ENCODE measurements at regions not wholly inside any gene's neighbourhood (a gene's known extent, or its start where the extent isn't known, plus 50 kb on each side); places are given as distances from the start of the nearest gene placed in this dataset.
A peak's percentile ranks its signal among the peaks of the same experiment; 100 is the strongest.
"Not testable (repeated sequence)": the region's sequence is repeated elsewhere in the genome, so short reads cannot be mapped to it uniquely, and the experiment has no call there.

DNA sequence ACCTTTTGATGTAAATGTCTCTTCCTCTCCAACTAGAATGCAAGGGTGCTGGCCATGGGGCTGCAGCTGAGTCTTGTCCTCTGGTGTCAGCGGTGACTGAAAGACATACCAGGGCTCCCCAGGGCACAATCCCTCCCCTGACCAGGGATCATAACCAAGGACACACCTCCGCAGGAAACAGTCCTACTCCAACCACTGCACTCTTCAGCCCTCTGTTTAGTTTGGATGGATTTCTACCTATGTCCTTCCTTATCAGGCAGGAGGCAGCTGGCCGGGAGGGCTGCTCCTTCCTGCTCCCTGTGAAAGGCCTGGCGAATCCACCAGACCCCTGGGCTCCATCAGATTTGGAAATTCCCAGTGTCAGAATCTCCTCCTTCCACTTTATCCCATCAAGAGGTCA lies 185.2 kb upstream of the ID2 start:
- Histone ChIP-seq H3K4me3 (ENCODE audit: low read depth in 1 of 2, low read length in 2 of 2) (no peak overlapping the region), H3K4me1 (ENCODE audit: control insufficient read depth in 1 of 2, insufficient read depth in 2 of 2, low read length in 2 of 2) (peaks cover 0 to 4% of the 10 kb centered on the region in 2 donors), H3K27me3 (ENCODE audit: low read depth, low read length) (no peaks in the 10 kb centered on the region), H3K27ac (ENCODE audit: low read length) (no peak overlapping the region), H3K9me3 (ENCODE audit: control insufficient read depth in 1 of 2, low read length in 2 of 2) (no peaks in the 10 kb centered on the region), H3K36me3 (ENCODE audit: control insufficient read depth in 1 of 2, insufficient read depth in 2 of 2, low read length in 2 of 2) (no peaks in the 10 kb centered on the region)

DNA sequence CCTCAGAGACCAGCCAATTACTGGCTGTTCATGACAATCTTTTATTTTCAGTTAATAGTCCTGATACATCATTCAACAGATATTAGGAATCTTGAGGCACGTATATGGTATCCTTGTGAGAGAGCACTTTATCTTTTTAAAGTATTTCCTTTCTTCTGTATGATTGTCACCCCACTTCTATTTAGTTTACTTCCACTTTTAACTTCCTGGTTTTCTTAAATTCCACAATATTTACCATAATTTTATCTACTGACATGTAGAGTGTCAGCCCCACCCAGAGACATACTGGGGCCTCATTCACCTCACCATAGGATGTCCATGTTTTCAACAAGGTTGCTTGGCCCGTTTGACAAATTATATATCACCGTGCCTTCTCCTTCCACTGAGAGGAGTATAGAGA lies 182.9 kb upstream of the ID2 start:
- Histone ChIP-seq H3K4me1 (ENCODE audit: control insufficient read depth in 1 of 2, insufficient read depth in 2 of 2, low read length in 2 of 2) (peaks cover 0 to 4% of the 10 kb centered on the region in 2 donors), H3K27ac (ENCODE audit: low read length) (no peak overlapping the region), H3K36me3 (ENCODE audit: control insufficient read depth in 1 of 2, insufficient read depth in 2 of 2, low read length in 2 of 2) (no peaks in the 10 kb centered on the region), H3K4me3 (ENCODE audit: low read depth in 1 of 2, low read length in 2 of 2) (no peak overlapping the region), H3K27me3 (ENCODE audit: low read depth, low read length) (no peaks in the 10 kb centered on the region), H3K9me3 (ENCODE audit: control insufficient read depth in 1 of 2, low read length in 2 of 2) (no peaks in the 10 kb centered on the region)

DNA sequence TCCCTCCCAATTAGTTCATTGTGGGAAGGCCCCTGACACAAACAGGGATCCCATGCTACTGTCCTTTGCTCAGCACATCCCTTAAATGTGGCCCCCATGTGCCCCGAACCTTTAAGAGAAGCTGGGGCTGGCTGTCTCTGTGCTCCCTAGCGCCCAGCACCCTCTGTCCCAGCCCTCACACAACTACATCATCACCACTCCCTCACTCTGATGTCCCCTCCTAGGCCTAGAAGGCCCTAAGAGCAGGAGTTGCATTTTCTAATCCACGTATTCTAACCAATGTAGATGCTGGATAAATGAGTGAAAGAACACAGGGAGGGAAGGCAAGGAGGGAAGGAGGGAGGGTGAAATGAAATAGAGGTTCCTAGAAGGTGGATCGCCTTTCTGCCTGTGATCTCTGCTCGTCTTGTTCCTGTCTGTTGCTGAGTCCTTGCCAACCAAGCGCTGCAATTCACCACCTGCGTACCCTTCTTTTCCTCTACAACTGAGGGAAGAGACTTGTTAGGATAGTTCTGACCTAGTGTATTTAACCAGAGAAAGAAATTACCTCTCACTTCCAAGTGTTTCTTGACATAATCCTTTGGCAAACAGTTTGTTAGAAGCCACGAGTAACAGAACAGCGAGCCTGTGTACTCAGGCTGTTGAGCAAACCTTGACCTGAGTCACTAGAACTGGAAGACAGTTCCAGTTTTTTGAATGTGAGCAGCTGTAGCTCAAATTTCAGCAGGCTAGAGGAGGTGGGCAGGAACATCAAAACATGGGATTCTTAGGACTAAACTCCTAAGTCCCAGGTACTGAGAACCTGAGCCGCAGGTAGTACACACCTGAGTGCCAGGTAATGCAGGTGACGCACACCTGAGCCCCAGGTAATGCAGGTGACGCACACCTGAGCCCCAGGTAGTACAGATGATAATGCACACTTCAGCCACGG lies 181.5 kb upstream of the ID2 start:
- H3K4me3 ChIP-seq (ENCODE audit: low read depth in 1 of 2, low read length in 2 of 2), result no peak overlapping the region
- H3K27me3 ChIP-seq (ENCODE audit: low read depth, low read length), result no peaks in the 10 kb centered on the region
- no peaks in the 10 kb centered on the region for H3K36me3 ChIP-seq (ENCODE audit: control insufficient read depth in 1 of 2, insufficient read depth in 2 of 2, low read length in 2 of 2)
- peaks cover 0 to 4% of the 10 kb centered on the region in 2 donors for H3K4me1 ChIP-seq (ENCODE audit: control insufficient read depth in 1 of 2, insufficient read depth in 2 of 2, low read length in 2 of 2)
- H3K27ac ChIP-seq (ENCODE audit: low read length), result peak overlapping the region; percentile 19
- H3K9me3 ChIP-seq (ENCODE audit: control insufficient read depth in 1 of 2, low read length in 2 of 2), result no peaks in the 10 kb centered on the region

DNA sequence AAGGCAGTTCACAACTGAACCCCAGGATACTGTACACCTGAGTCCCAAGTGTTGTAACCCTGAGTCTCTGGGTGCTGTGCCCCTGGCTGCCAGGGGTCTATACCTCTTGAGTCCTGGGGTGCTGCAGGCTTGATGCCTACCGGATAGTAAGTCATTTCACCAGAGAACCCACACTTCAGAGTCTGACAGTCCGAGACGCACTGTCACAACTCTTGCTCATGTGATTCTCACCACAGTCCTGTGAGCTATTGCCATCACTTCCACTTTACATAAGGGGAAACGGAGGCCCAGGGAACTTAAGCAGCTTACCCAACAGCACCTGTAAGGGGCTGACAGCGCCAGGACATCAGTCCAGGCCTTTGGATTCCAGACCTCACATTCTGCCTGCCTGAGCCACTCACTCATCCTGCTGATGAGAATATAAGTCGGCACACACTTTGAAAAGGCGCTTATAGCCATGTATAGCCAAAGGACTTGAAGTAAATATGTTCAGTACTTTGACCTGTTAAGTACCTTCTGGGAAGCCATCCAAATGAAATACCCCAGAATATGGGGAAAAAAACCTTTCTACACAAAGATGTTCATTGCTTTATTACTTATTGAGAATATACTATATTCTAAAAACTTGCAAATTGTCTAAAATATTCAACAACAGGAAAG lies 180.7 kb upstream of the ID2 start:
- Histone ChIP-seq H3K4me3 (ENCODE audit: low read depth in 1 of 2, low read length in 2 of 2) (no peak overlapping the region), H3K9me3 (ENCODE audit: control insufficient read depth in 1 of 2, low read length in 2 of 2) (no peaks in the 10 kb centered on the region), H3K27me3 (ENCODE audit: low read depth, low read length) (no peaks in the 10 kb centered on the region), H3K27ac (ENCODE audit: low read length) (no peak overlapping the region), H3K4me1 (ENCODE audit: control insufficient read depth in 1 of 2, insufficient read depth in 2 of 2, low read length in 2 of 2) (no peaks in the 10 kb centered on the region), H3K36me3 (ENCODE audit: control insufficient read depth in 1 of 2, insufficient read depth in 2 of 2, low read length in 2 of 2) (no peaks in the 10 kb centered on the region)

DNA sequence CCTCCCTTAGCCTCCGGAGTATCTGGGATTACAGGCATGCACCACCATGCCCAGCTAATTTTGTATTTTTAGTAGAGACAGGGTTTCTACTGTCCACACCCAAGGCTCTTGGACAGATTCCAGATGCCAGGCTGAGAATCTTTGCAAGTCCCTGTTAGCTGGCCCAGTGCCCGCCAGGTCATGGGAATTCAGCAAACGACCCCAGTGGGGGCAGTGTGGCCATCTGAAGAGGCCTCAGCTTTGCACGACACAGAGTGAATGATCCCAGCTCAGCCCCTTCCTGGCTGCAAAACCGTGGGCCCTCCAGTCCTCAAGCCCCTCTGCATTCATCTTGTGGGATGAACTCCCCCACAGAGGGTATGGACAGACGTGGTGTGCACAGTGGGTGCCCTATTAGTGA lies 179.5 kb upstream of the ID2 start:
- no peaks in the 10 kb centered on the region for H3K27me3 ChIP-seq (ENCODE audit: low read depth, low read length)
- no peaks in the 10 kb centered on the region for H3K4me1 ChIP-seq (ENCODE audit: control insufficient read depth in 1 of 2, insufficient read depth in 2 of 2, low read length in 2 of 2)
- no peak overlapping the region for H3K27ac ChIP-seq (ENCODE audit: low read length)
- no peak overlapping the region for H3K4me3 ChIP-seq (ENCODE audit: low read depth in 1 of 2, low read length in 2 of 2)
- no peaks in the 10 kb centered on the region for H3K9me3 ChIP-seq (ENCODE audit: control insufficient read depth in 1 of 2, low read length in 2 of 2)
- H3K36me3 ChIP-seq (ENCODE audit: control insufficient read depth in 1 of 2, insufficient read depth in 2 of 2, low read length in 2 of 2), result no peaks in the 10 kb centered on the region

DNA sequence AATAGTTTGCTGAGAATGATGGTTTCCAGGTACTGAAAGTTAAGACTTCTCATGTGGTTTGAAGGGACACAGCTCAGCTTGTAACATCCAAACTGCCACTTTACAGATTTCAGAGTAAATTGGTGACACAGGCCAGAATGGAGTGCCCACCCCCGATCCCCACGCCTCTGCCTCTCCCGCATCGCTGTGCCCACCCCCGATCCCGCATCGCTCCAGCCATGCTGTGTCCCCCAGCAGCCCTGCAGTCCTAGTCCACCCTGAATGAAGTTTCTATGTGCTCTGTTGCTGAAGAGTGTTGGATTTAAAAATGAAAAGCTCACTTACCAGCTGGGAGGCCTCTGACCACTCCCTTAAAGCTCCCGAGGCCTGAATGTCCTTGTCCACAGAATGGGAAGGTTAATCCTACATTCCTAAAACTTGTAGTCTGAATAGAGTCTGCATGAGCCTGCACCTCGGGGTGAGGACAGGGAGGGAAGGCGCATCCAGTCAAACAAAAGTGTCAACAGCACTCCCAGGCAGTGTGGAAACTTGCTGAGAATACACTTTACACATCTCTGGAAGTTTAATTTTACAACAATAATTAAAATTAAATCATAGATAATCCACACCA lies 176.4 kb upstream of the ID2 start:
- Histone ChIP-seq H3K36me3 (ENCODE audit: control insufficient read depth in 1 of 2, insufficient read depth in 2 of 2, low read length in 2 of 2) (no peaks in the 10 kb centered on the region), H3K9me3 (ENCODE audit: control insufficient read depth in 1 of 2, low read length in 2 of 2) (no peaks in the 10 kb centered on the region), H3K27me3 (ENCODE audit: low read depth, low read length) (no peaks in the 10 kb centered on the region), H3K4me3 (ENCODE audit: low read depth in 1 of 2, low read length in 2 of 2) (no peak overlapping the region), H3K27ac (ENCODE audit: low read length) (no peak overlapping the region), H3K4me1 (ENCODE audit: control insufficient read depth in 1 of 2, insufficient read depth in 2 of 2, low read length in 2 of 2) (no peaks in the 10 kb centered on the region)

DNA sequence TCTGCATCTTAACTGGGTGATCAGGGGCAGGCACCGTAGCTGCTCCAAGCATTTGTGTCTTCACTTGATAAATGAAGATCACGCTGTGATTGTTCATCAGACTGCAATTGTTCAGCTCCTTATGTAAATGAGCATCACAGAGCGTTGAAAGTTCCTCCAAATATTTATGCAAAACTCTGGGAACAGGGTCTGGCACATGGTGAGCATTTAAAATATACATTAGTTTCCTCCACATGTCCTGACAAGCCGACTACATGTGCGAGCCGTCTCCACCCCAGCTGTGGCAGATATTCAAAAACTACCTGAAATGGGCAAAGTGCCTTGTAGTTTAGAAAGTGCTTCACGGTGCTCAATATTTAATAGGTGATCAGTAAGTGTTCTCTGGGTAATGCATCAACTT lies 175.1 kb upstream of the ID2 start:
- H3K36me3 ChIP-seq (ENCODE audit: control insufficient read depth in 1 of 2, insufficient read depth in 2 of 2, low read length in 2 of 2), result no peaks in the 10 kb centered on the region
- no peak overlapping the region for H3K4me3 ChIP-seq (ENCODE audit: low read depth in 1 of 2, low read length in 2 of 2)
- H3K9me3 ChIP-seq (ENCODE audit: control insufficient read depth in 1 of 2, low read length in 2 of 2), result no peaks in the 10 kb centered on the region
- no peak overlapping the region for H3K27ac ChIP-seq (ENCODE audit: low read length)
- H3K4me1 ChIP-seq (ENCODE audit: control insufficient read depth in 1 of 2, insufficient read depth in 2 of 2, low read length in 2 of 2), result no peaks in the 10 kb centered on the region
- H3K27me3 ChIP-seq (ENCODE audit: low read depth, low read length), result no peaks in the 10 kb centered on the region

DNA sequence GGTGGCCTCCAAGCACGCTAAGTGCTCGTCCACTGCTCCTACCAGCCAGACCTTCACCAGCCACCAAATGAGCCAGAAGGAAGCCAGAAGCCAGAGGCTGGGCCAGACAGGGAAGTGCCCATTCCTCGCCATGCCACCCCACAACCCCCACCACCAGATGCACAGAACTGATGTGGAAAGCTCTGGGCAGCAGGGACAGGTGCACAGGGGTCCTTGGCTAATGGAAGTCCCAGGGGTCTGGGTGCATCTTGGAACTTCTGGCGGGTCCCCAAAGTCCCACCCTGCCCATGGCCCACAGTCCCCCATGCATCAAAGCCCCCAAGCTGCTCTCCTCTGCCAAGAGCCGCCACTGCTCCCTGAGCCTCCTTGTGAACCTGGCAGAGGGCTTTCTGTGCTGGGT lies 173.1 kb upstream of the ID2 start:
- no peak overlapping the region for H3K4me3 ChIP-seq (ENCODE audit: low read depth in 1 of 2, low read length in 2 of 2)
- H3K27me3 ChIP-seq (ENCODE audit: low read depth, low read length), result no peaks in the 10 kb centered on the region
- H3K36me3 ChIP-seq (ENCODE audit: control insufficient read depth in 1 of 2, insufficient read depth in 2 of 2, low read length in 2 of 2), result no peaks in the 10 kb centered on the region
- no peaks in the 10 kb centered on the region for H3K9me3 ChIP-seq (ENCODE audit: control insufficient read depth in 1 of 2, low read length in 2 of 2)
- no peak overlapping the region for H3K27ac ChIP-seq (ENCODE audit: low read length)
- no peaks in the 10 kb centered on the region for H3K4me1 ChIP-seq (ENCODE audit: control insufficient read depth in 1 of 2, insufficient read depth in 2 of 2, low read length in 2 of 2)

DNA sequence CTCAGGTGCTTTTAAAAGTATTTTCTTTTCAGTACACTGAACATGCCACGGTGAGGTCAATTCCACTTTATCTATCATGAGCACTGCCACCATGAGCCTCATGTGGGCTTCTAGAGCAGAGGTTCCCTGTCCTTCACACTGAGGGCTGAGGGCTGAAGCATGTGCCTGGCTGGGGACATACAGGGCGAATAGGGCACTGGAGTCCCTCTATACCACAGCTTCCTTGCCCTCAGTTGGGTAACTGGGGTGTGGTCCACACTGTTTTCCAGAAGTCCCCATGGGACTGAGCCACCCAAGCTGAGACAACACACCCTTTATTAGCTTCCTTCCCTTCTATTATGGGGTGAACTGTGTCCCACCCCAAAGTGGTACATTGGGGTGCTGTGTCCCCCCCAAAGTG lies 172.2 kb upstream of the ID2 start:
- Histone ChIP-seq H3K27me3 (ENCODE audit: low read depth, low read length) (no peaks in the 10 kb centered on the region), H3K9me3 (ENCODE audit: control insufficient read depth in 1 of 2, low read length in 2 of 2) (peaks cover 0 to 5% of the 10 kb centered on the region in 2 donors), H3K36me3 (ENCODE audit: control insufficient read depth in 1 of 2, insufficient read depth in 2 of 2, low read length in 2 of 2) (no peaks in the 10 kb centered on the region), H3K4me3 (ENCODE audit: low read depth in 1 of 2, low read length in 2 of 2) (no peak overlapping the region), H3K4me1 (ENCODE audit: control insufficient read depth in 1 of 2, insufficient read depth in 2 of 2, low read length in 2 of 2) (no peaks in the 10 kb centered on the region), H3K27ac (ENCODE audit: low read length) (no peak overlapping the region)

DNA sequence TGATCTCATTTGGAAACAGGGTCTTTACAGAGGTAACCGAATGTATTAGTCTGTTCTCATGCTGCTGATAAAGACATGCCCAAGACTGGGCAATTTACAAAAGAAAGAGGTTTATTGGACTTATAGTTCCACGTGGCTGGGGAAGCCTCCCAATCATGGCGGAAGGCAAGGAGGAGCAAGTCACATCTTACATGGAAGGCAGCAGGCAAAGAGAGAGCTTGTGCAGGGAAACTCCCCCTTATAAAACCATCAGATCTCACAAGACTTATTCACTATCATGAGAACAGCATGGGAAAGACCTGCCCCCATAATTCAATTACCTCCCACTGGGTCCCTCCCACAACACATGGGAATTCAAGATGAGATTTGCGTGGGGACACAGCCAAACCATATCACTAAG lies 171.8 kb upstream of the ID2 start:
- H3K36me3 ChIP-seq (ENCODE audit: control insufficient read depth in 1 of 2, insufficient read depth in 2 of 2, low read length in 2 of 2); H3K4me1 ChIP-seq (ENCODE audit: control insufficient read depth in 1 of 2, insufficient read depth in 2 of 2, low read length in 2 of 2); H3K4me3 ChIP-seq (ENCODE audit: low read depth in 1 of 2, low read length in 2 of 2); H3K27ac ChIP-seq (ENCODE audit: low read length); H3K9me3 ChIP-seq (ENCODE audit: control insufficient read depth in 1 of 2, low read length in 2 of 2); H3K27me3 ChIP-seq (ENCODE audit: low read depth, low read length): not testable (repeated sequence)

DNA sequence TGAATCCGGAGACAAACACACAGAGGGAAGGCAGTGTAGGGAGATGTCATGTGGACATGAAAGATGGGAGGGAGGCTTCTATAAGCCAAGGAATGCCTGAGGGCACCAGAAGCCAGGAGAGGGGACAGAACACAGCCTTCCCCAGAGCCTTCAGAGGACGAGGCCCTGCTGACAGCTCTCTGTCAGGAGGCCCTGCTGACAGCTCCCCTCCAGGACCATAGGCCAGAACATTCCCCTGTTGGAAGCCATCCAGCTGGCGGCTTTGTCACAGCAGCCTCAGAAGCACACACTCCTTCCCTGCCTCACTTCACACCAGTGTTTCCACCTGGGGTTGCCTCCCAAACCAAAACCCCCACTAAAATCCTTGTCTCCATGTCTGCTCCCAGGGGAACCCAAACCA lies 171.3 kb upstream of the ID2 start:
- Histone ChIP-seq H3K36me3 (ENCODE audit: control insufficient read depth in 1 of 2, insufficient read depth in 2 of 2, low read length in 2 of 2) (no peaks in the 10 kb centered on the region), H3K4me3 (ENCODE audit: low read depth in 1 of 2, low read length in 2 of 2) (no peak overlapping the region), H3K4me1 (ENCODE audit: control insufficient read depth in 1 of 2, insufficient read depth in 2 of 2, low read length in 2 of 2) (no peaks in the 10 kb centered on the region), H3K27me3 (ENCODE audit: low read depth, low read length) (no peaks in the 10 kb centered on the region), H3K9me3 (ENCODE audit: control insufficient read depth in 1 of 2, low read length in 2 of 2) (peaks cover 0 to 5% of the 10 kb centered on the region in 2 donors), H3K27ac (ENCODE audit: low read length) (no peak overlapping the region)

Data from muscle layer of duodenum (tissue), 2 donors.